ENCODE measurements at regions not wholly inside any gene's neighbourhood (a gene's known extent, or its start where the extent isn't known, plus 50 kb on each side); places are given as distances from the start of the nearest gene placed in this dataset.

- Histone ChIP-seq H3K79me2 (ENCODE audit: insufficient read depth, low read length) (no peaks in the 10 kb centered on the region), H3K9ac (ENCODE audit: low read length) (no peak overlapping the region), H3K27me3 (ENCODE audit: insufficient read depth, low read length) (no peaks in the 10 kb centered on the region), H3K4me2 (ENCODE audit: low read length) (no peak overlapping the region), H3K9me2 (ENCODE audit: low read depth, low read length) (no peaks in the 10 kb centered on the region), H3F3A (ENCODE audit: insufficient read depth, low read length) (no peaks in the 10 kb centered on the region), H3K27ac (ENCODE audit: low read depth, low read length, poor library complexity, severe bottlenecking) (no peak overlapping the region), H3K36me3 (ENCODE audit: insufficient read depth, low read length) (no peaks in the 10 kb centered on the region), H4K20me1 (ENCODE audit: insufficient read depth, low read length) (no peaks in the 10 kb centered on the region), H2AFZ (ENCODE audit: low read length) (no peak overlapping the region), H3K4me1 (ENCODE audit: insufficient read depth, low read length, severe bottlenecking) (no peaks in the 10 kb centered on the region), H3K4me3 (ENCODE audit: low read depth, low read length, poor library complexity, severe bottlenecking) (no peak overlapping the region), H3K9me3 (ENCODE audit: low read length) (no peaks in the 10 kb centered on the region)
- no peak for TF ChIP-seq EZH2 (IDR thresholded peaks at IDR 0.05; ENCODE audit: borderline replicate concordance, low read length)
- no peak for TF ChIP-seq CTCF (IDR thresholded peaks at IDR 0.05; ENCODE audit: low read length)
Observed at GRCh38 chr16:72332926-72333325, 161.0 kb upstream of the PMFBP1 start.

- H3K27me3 ChIP-seq (ENCODE audit: insufficient read depth, low read length): no peaks in the 10 kb centered on the region
- H3K4me2 ChIP-seq (ENCODE audit: low read length): no peak overlapping the region
- TF ChIP-seq EZH2 (IDR thresholded peaks at IDR 0.05; ENCODE audit: borderline replicate concordance, low read length): no peak
- no peak for TF ChIP-seq CTCF (IDR thresholded peaks at IDR 0.05; ENCODE audit: low read length)
- H3K9me3 ChIP-seq (ENCODE audit: low read length): no peaks in the 10 kb centered on the region
- no peaks in the 10 kb centered on the region for H3F3A ChIP-seq (ENCODE audit: insufficient read depth, low read length)
- H3K27ac ChIP-seq (ENCODE audit: low read depth, low read length, poor library complexity, severe bottlenecking): no peak overlapping the region
- H3K36me3 ChIP-seq (ENCODE audit: insufficient read depth, low read length): no peaks in the 10 kb centered on the region
- no peaks in the 10 kb centered on the region for H3K79me2 ChIP-seq (ENCODE audit: insufficient read depth, low read length)
- no peaks in the 10 kb centered on the region for H3K4me1 ChIP-seq (ENCODE audit: insufficient read depth, low read length, severe bottlenecking)
- no peak overlapping the region for H3K4me3 ChIP-seq (ENCODE audit: low read depth, low read length, poor library complexity, severe bottlenecking)
- no peak overlapping the region for H3K9ac ChIP-seq (ENCODE audit: low read length)
- H4K20me1 ChIP-seq (ENCODE audit: insufficient read depth, low read length): no peaks in the 10 kb centered on the region
- H2AFZ ChIP-seq (ENCODE audit: low read length): no peak overlapping the region
- no peaks in the 10 kb centered on the region for H3K9me2 ChIP-seq (ENCODE audit: low read depth, low read length)
Observed at GRCh38 chr16:72324578-72324977, 152.6 kb upstream of the PMFBP1 start.

GRCh38 chr16:72317446-72317845, 145.5 kb upstream of the PMFBP1 start:
- H3K9me3 ChIP-seq (ENCODE audit: low read length): no peaks in the 10 kb centered on the region
- TF ChIP-seq EZH2 (IDR thresholded peaks at IDR 0.05; ENCODE audit: borderline replicate concordance, low read length) (no peak), CTCF (IDR thresholded peaks at IDR 0.05; ENCODE audit: low read length) (no peak)
- no peaks in the 10 kb centered on the region for H3F3A ChIP-seq (ENCODE audit: insufficient read depth, low read length)
- H3K4me2 ChIP-seq (ENCODE audit: low read length): no peak overlapping the region
- no peaks in the 10 kb centered on the region for H3K36me3 ChIP-seq (ENCODE audit: insufficient read depth, low read length)
- H3K79me2 ChIP-seq (ENCODE audit: insufficient read depth, low read length): no peaks in the 10 kb centered on the region
- H2AFZ ChIP-seq (ENCODE audit: low read length): no peak overlapping the region
- H4K20me1 ChIP-seq (ENCODE audit: insufficient read depth, low read length): no peaks in the 10 kb centered on the region
- H3K27ac ChIP-seq (ENCODE audit: low read depth, low read length, poor library complexity, severe bottlenecking): no peak overlapping the region
- H3K27me3 ChIP-seq (ENCODE audit: insufficient read depth, low read length): no peaks in the 10 kb centered on the region
- H3K9ac ChIP-seq (ENCODE audit: low read length): no peak overlapping the region
- H3K4me3 ChIP-seq (ENCODE audit: low read depth, low read length, poor library complexity, severe bottlenecking): no peak overlapping the region
- H3K4me1 ChIP-seq (ENCODE audit: insufficient read depth, low read length, severe bottlenecking): no peaks in the 10 kb centered on the region
- no peaks in the 10 kb centered on the region for H3K9me2 ChIP-seq (ENCODE audit: low read depth, low read length)

All from OCI-LY1 (cell line).